ENCODE measurements at regions not wholly inside any gene's neighbourhood (a gene's known extent, or its start where the extent isn't known, plus 50 kb on each side); places are given as distances from the start of the nearest gene placed in this dataset.

GRCh38 chr2:183607995-183608394 is 483.8 kb downstream of the NUP35 start:
- no peak overlapping the region for H3K4me3 ChIP-seq (ENCODE audit: low read depth, low read length)
- DNase-seq (ENCODE audit: low read depth): no peak
- TF ChIP-seq, protein P1, sequence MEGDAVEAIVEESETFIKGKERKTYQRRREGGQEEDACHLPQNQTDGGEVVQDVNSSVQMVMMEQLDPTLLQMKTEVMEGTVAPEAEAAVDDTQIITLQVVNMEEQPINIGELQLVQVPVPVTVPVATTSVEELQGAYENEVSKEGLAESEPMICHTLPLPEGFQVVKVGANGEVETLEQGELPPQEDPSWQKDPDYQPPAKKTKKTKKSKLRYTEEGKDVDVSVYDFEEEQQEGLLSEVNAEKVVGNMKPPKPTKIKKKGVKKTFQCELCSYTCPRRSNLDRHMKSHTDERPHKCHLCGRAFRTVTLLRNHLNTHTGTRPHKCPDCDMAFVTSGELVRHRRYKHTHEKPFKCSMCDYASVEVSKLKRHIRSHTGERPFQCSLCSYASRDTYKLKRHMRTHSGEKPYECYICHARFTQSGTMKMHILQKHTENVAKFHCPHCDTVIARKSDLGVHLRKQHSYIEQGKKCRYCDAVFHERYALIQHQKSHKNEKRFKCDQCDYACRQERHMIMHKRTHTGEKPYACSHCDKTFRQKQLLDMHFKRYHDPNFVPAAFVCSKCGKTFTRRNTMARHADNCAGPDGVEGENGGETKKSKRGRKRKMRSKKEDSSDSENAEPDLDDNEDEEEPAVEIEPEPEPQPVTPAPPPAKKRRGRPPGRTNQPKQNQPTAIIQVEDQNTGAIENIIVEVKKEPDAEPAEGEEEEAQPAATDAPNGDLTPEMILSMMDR (IDR thresholded peaks at IDR 0.05; ENCODE audit: control insufficient read depth, extremely low read depth, insufficient read depth): no peak

- DNase-seq (ENCODE audit: low read depth): no peak
- no peak overlapping the region for H3K4me3 ChIP-seq (ENCODE audit: low read depth, low read length)
- TF ChIP-seq, protein P1 (IDR thresholded peaks at IDR 0.05; ENCODE audit: control insufficient read depth, extremely low read depth, insufficient read depth): no peak
Measured at GRCh38 chr2:183608747-183609146, 484.5 kb downstream of the NUP35 start.

DNA sequence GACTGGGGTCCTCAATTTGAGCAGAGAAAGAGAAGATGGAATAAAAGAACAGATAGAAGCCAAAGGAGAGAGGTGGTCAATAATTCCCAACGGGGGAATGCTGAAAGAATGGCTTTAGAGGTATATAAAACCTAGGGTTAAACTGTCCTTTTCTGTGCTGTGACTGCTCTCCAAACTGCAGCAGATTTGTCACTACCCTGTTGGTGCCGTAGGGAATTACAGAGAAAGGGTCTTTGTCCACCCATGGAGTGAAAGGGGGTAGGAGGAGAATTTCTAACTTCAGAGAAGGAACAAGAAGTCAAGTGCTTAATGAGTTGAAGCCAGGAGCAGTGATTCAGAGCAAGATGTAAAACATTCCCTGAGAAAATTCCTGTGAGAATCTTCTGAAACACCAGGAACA is 486.5 kb downstream of the NUP35 start:
- no peak overlapping the region for H3K4me3 ChIP-seq (ENCODE audit: low read depth, low read length)
- TF ChIP-seq, protein P1 (IDR thresholded peaks at IDR 0.05; ENCODE audit: control insufficient read depth, extremely low read depth, insufficient read depth): no peak
- no peak for DNase-seq (ENCODE audit: low read depth)

DNA sequence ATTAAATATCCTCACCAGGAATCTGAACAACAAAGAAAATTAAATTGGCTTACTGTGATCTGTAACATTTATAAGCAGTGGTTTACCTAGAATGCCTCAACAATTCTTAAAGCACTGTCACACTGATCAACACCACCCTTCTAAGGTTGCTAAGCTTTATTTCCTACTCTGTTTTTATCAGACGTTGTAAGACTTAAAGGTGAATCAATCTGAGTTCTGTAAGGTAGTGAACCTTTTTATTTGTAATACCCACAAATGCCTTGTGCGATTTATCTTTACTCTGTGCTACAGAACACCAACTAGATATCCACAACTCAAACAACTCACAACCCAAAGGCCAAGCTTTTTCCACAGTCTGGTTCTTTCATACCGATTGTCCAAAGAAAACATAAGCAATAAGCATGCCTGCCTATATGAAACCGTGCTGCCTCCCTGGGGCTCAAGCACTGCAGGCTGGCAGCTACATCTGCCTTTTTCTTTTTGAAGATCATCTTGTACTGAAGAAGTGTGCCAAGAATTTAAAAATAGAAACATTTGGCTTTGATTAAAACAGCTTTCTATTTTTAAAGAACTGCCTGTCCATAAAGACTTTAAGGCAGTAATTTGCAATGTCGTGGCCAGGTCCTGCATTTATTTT is 490.7 kb downstream of the NUP35 start:
- TF ChIP-seq, protein P1 (IDR thresholded peaks at IDR 0.05; ENCODE audit: control insufficient read depth, extremely low read depth, insufficient read depth): no peak
- no peak for DNase-seq (ENCODE audit: low read depth)
- no peak overlapping the region for H3K4me3 ChIP-seq (ENCODE audit: low read depth, low read length)

DNA sequence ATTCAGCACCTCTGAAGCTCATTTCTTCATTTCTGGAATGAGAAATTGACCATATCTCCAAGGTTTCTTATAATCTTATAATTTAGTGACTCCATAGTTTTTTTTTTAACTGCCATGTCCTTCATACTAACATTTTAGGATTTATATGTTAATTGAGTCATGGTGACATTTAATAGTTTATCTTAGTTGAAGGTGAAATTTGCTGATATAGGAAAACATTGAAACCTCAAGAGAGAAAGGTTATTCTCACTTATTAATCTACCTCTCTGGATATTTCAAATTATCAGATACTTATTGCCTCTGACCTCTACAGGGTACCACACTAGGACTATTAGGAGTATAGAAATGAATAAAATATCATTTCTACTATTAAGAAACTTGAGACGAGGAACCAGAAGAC is 499.0 kb downstream of the NUP35 start:
- TF ChIP-seq, protein P1 (IDR thresholded peaks at IDR 0.05; ENCODE audit: control insufficient read depth, extremely low read depth, insufficient read depth): no peak
- DNase-seq (ENCODE audit: low read depth): no peak
- no peak overlapping the region for H3K4me3 ChIP-seq (ENCODE audit: low read depth, low read length)

GRCh38 chr2:183630964-183631363 is 506.7 kb downstream of the NUP35 start:
- TF ChIP-seq, protein P1 (IDR thresholded peaks at IDR 0.05; ENCODE audit: control insufficient read depth, extremely low read depth, insufficient read depth): no peak

GRCh38 chr2:183656121-183656520 is 531.9 kb downstream of the NUP35 start:
- DNase-seq (ENCODE audit: low read depth): no peak
- TF ChIP-seq, protein P1 (IDR thresholded peaks at IDR 0.05; ENCODE audit: control insufficient read depth, extremely low read depth, insufficient read depth): no peak
- H3K4me3 ChIP-seq (ENCODE audit: low read depth, low read length): no peak overlapping the region

More at GRCh38 chr2:183630964-183631363, 506.7 kb downstream of the NUP35 start:
- no peak overlapping the region for H3K4me3 ChIP-seq (ENCODE audit: low read depth, low read length)
- no peak for DNase-seq (ENCODE audit: low read depth)

Measured in LNCaP clone FGC (cell line).